GM19395 (cell line): ENCODE measurements at regions not wholly inside any gene's neighbourhood (a gene's known extent, or its start where the extent isn't known, plus 50 kb on each side); places are given as distances from the start of the nearest gene placed in this dataset.
"Not testable (repeated sequence)": the region's sequence is repeated elsewhere in the genome, so short reads cannot be mapped to it uniquely, and the experiment has no call there.

Experiments used
- ATAC-seq: cut with Tn5 transposase; IDR thresholded peaks from one replicate; pipeline ENCODE4 v1.9.1; 2021; ENCODE audit warnings: mild to moderate bottlenecking, moderate library complexity; ENCODE audit not compliant: unreplicated experiment

DNA sequence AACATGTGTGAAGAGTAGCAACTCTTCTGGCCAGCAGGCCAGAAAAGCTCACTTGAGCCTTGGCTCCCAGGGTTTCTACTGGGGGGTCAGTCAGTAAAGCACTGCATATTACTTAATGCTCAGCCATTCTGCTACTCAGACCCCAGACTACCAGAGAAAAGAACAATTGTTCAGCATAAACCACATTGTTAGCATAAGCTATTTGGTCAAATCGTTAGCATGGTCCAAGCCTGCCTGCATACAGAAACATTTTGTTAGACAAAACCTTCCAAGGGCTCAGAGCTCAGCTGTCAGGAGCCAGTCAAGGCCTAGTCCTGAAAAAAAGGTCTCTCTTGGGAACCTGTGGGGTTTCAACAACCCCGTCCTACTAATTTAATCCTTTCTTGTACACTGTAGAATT is 449.3 kb downstream of the PRR16 start:
- no peak for ATAC-seq

DNA sequence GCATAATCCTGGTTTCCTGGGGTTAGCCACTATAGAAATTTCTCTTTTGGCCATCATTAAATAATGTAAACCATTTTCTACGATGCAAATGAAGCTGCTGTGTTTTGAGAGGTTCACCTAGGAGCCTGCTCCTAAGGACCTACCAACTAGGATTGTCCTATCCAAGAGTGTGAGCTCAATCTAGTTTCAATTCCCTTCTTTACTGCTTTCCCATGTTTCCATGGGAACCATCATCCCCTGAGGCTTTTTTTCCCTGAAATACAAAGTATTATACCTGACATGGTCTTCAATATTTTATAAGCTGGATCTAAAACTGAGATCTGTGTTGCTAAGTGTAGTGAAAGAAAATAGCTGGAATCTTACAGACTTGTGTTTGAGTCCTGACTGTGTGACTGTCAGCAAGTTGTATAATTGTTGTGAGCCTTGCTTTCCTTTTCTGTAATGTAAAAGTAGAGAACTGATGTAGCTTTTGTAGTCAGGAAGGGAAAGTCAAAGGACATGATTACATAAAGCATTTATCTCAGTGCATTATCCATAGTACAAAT is 453.2 kb downstream of the PRR16 start:
- ATAC-seq: no peak

DNA sequence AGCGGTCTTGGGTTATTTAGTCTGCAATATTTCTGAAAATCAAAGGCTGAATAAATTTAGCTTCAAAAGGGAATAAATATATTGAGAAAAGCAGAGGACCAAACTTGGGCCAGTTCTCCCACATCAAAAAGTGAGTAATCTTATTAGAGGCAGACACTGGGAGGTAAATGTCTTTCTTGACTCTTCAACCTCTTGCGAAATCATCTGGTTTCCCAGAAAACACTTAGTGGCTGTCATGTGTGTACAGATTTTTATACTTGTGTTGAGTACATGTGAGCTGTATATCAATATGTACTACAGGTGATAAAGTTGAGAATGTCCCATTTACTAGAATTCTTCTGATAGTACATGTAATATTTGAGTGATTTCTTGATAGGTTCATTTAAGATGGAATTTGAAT is 454.9 kb downstream of the PRR16 start:
- ATAC-seq: no peak

DNA sequence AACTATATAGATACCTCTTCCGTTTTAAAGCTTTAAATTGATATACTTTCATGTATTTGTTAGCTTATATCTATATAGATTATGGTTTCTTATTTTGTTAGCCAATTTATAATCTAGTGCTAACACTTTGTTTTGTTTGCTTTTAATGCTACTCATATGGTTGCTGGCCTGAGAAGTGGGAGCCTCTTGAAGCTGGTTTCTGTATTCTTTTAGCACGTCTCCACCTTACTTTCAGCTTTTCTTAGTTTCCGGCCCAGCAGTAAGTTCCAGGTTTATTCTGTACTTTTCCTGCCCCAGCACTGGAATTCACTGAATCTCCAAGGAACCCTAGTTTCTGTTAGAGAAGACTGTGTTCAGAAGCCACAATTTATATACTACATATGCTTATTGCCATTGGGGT is 458.9 kb downstream of the PRR16 start:
- no peak for ATAC-seq

DNA sequence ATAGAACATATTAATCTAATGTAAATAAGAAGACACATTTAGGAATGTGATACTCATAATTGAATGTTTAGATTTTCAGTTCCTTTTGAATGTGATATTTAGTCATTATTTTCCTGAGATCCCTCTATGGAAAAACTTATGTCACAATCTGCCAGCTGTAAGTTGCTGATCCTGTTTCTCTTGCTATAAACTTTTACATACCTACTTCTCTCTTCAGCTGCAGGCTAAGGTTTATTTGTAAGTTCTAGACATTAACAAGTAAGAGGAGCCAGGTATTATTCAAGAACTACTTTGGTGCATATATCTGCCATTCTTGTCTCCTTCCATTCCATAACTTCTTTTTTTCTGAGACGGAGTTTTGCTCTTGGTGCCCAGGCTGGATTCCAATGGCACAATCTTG is 462.4 kb downstream of the PRR16 start:
- ATAC-seq: no peak

DNA sequence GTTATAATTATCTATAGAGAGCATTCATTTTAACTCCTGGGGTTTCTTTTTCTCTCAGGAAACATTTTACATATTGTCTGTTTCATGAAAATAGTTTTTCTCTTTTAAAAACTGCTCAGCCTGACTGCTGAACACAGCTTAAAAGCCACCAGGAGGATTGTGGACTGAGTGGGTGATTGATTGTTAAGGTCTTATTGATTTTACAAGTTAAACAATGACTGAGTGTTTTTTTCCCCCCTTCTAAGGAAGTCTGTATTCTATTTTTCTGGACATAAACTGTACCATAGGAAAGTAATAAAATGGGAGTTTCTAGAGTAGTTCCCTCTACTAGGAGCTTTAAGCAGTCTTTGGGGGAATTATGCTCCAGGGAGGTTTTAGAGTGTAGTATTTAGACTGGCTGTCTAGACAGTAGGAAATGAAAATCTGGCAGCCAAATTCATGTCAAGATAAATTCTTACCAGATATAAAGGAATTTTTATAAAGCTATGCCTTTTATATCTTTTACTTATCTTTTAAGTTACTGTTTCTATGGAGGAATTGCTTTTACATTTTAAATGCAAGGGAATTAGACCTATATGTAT is 463.9 kb downstream of the PRR16 start:
- ATAC-seq: no peak

DNA sequence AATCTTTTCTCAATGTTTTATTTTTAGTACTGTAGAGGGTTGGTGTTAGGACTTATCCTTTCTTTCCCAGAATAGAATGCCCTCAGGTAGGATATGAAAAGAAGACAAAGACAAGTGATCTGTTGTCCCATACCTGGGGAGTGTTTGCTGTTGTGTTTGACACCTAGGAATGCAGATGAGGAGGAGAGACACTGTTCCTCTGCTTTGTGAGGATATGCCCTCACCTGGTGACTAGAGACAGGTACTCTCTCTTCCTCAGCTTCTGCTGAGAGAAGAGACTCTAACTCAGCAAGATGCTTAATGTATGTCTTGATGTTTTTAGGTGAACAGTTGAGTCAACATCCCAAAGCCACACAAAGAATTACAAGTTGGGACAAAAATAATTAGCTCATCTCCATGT is 468.4 kb downstream of the PRR16 start:
- no peak for ATAC-seq

DNA sequence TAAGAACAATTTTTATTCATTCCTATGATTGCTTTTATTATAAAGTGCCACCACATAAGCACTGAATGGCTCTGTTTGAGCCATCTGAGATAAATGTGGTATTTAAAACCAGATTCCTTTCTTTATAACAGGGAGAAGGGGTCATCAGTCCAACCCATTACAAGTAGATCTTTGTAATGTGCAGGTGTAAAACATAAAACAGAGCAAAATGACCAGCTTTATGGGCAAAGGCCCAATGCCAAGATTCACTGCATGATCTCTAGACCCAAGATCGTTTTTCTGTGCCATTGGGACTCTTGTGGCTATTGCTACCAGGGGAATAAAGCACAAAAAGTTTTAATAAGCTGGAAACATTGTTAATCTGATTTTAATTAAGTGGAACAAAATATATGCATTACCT is 469.9 kb downstream of the PRR16 start:
- ATAC-seq: no peak

DNA sequence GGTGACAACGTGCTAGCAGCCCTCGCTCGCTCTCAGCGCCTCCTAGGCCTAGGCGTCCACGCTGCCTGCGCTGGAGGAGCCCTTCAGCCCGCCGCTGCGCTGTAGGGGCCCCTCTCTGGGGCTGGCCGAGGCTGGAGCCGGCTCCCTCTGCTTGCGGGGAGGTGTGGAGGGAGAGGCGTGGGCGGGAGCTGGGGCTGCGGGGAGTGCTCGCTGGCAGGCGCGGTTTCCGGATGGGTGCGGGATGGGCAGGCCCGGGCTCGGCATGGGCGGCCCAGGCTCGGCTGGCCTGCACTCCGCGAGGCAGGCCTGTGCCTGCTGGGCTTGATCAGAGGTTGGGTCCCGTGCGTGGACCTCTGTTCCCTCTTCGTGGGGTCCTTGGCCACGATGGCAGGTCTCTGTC is 472.6 kb downstream of the PRR16 start:
- ATAC-seq: no peak

DNA sequence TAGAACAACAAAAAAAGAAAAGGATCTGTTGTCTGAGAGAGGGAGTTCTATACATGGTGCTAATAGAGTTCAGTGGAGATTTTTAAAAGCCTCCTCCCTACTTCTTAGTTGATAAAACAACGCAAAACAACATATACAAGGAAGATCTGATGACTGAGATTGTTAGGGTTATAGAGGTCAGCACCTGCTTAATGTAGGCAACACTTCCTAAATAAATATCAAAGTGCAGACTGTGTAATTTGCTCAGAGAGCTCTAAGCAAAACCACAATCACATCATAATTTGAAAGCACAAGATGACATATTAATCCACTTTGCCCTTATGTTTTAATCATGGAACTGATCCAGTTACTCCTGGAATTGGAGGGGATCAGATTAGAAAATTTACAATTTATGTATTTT is 474.5 kb downstream of the PRR16 start:
- no peak for ATAC-seq

DNA sequence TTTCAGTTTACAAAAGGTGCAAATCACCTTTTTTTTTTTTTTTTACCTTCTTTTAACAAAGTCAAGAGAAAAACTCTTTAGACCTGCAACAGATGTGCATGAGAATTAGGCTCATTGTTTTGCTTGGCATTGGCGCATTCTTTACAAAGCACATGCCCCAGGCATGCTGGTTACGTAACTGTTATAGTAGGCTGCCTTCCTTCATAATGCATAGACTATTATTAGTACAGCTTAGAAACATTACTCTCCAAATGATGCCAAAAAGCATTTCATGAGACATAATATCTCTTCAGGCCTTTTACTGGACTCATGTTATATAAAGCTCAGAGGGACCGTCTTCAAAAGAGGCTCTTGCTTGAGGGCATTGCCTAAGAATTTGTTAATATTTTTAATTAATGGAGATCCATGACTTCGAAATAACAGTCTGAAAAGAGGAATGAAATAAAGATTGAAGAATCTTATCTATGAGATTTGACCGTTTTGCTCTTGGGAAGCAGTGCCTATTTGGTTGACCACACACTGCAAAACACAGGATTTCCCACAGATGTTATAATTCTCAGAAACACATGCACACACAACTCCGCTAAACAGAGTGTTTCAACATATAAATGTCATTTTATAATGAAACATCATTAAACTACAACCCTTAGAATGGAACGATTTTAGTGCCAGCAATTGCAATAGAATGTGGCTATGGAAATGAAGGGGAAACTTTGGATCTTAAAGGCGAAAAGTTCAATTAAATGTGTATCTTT is 478.7 kb downstream of the PRR16 start:
- ATAC-seq: no peak

DNA sequence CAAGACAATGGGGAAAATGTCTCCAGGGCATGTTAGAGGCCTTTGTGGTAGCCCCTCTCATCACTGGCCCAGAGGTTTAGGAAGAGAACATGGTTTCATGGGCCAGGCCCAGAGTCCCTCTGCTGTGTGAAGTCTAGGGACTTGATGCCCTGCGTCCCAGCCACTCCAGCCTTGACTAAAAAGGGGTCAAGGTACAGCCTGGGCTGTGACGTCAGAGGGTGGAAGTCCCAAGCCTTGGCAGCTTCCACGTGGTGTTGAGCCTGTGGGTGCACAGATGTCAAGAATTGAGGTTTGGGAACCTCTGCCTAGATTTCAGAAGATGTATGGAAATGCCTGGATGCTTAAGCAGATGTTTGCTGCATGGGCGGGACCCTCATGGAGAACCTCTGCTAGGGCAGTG is 485.5 kb downstream of the PRR16 start:
- not testable (repeated sequence) for ATAC-seq

DNA sequence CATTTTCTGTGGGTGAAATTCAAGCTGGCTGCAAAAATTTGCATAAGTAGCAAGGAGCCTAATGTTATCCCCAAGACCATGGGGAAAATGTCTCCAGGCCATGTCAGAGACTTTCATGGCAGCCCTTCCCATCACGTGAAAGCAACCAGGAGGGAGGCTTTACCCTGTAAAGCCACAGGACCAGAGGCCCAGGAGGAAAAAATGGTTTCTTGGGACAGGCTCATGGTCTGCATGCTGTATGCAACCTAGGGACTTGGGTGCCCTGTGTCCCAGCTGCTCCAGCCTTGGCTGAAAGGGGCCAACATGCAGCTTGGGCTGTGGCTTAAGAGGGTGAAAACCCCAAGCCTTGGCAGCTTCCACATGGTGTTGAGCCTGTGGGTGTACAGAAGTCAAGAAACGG is 489.3 kb downstream of the PRR16 start:
- not testable (repeated sequence) for ATAC-seq

DNA sequence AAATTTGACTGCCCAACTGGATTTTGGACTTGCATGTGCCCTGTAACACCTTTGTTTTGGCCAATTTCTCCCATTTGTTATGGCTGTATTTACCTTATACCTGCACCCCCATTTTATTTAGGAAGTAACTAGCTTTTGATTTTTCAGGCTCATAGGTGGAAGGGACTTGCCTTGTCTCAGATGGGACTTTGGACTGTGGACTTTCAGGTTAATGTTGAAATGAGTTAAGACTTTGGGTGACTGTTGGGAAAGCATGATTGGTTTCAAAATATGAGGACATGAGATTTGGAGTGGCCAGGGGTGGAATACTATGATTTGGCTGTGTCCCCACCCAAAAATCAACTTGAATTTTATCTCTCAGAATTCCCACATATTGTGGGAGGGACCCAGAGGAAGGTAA is 490.2 kb downstream of the PRR16 start:
- no peak for ATAC-seq

DNA sequence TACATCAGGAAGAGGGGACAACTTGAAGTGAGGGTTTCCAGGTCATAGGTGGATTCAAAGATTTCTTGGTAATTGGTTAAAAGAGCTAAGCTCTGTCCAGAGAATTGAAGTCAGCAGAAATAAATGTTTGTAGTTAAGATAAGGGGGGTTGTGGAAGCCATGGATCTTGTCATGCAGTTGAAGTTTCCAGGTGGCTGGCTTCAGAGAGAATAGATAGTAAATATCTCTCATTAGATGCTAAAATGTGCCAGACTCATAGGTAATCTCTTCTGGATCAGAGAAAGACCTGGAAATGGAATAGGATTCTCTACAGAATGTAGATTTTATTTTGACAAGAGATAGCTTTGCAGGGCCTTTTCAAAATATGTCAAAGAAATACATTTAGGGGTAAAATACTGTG is 491.7 kb downstream of the PRR16 start:
- ATAC-seq: no peak

DNA sequence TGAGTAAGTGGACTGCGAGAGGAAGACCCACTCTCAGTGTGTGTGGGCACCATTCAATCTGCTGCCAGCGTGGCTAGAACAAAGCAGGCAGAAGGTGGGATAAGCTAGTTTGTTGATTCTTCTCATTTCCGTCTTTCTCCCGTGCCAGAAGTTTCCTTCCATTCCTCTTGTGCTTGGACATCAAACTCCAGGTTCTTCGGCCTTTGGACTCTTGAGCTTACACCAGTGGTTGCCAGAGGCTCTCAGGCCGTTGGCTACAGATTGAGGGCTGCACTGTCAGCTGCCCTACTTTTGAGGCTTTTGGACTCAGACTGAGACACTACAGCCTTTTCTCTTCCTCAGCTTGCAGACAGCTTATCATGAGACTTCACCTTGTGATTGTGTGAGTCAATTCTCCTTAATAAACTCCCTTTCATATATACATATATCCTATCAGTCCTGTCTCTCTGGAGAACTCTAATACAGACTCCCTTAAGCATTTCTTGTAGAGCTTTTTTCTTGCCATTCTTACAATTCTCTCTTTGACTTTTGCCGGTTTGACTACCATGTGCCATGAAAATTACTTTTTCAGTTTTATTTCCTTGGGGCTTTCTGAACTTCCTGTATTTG is 494.9 kb downstream of the PRR16 start:
- no peak for ATAC-seq

DNA sequence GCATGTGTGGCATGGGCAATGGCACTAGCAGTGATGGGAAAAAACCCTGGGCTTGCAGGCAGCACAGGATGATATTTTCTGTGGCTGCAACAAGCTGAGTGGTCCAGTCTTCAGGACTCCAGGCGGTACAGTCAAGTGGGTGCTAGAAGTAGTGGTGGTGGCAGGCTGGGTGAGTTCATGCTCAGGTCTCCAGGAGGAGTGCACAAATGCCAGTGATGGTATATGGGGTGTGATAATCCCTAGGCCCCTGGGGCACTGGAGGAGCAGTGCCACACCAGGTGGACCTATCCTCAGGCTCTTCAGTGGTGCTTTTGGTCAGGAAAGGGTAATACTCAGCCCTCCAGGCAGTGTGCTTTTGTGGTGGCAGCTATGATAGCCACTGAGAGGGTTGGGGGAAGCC is 496.4 kb downstream of the PRR16 start:
- ATAC-seq: no peak

DNA sequence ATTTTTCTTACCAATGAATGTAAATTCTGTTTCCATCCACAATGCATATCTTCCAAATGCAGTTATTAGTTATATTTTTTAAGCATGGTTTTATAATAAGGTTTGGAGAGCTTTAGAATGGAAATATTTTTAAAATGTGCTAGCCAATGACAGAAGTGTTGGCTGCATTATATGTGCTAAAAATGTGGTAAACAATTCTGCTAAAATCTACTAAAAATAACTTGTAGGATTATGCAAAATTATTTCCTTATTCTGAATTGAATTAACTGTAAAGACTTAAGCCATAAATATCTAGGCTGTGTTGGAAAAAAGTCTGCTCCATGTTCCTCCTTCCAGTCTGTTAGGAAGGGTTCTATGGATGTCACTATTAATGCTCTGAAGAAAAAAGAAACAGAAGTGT is 503.3 kb downstream of the PRR16 start:
- ATAC-seq: no peak

DNA sequence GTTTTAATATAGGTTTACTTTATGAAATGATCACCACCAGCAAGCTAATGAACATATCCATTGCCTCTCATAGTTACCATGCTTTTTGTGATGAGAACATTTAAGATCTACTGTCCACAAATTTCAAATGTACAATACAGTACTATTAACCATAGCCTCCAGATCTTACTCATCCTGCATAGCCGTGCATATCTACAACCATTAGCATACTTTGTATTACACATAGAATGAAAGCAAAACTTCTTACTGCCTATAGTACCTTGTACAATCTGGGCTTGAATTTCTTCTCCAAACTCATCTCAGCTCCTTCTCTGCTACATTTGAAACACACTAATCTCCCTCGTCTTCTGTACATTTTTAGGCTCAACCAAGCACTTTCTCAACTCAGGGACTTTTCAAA is 510.6 kb downstream of the PRR16 start:
- ATAC-seq: no peak

DNA sequence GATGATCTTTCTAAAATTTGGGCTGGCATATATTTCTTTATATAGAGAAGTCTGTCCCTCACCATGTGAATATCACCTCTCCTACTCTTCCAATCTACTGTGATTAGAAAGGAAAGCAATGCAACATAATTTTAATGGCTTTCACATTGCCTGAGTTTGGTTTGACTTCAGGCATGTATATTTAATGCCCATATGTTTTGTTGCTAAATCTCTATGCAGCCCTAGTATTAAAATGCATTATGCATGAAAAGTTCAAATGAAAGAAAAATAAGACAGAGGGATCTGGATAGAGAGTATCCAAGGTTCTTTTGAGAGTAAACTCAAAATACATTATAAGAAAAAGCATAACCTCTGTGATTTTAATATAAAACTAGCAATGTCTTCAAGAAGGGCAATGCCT is 518.3 kb downstream of the PRR16 start:
- no peak for ATAC-seq

DNA sequence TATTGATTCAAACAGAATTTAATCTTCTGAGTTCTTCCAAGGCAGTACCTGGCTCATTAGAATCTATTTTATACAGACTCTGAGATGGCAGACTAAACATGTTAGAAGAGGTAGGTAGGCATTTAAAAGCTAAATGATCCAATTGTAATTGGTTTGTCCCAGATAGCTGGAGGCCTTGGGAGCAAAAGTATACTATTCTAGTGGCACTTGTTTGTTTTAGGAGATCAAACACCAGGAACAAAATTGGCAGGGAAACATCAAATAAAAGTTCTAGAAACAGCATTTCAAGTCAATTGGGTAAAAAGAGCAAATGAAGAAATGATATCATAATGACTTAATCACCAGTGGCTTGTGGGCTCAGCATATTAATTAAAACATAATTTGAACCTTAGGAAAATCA is 521.4 kb downstream of the PRR16 start:
- ATAC-seq: no peak

DNA sequence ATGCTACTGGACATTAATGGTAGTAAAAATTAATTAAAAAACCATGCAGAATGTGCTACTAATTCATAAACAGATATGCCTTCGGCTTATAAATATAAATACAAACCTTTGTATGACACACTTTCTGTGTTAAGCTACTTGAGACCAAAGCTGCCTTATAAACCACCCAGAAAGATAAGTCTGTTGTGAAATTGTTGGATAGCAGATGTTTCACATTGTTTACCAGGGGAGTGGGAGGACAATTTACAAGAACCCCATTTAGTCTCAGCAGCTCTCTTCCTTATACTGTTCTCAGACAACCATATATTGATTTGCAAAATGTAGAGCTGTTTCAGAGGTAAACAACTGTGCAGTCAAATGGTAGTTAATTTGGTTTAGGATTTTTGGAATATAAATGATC is 524.4 kb downstream of the PRR16 start:
- ATAC-seq: no peak
